GM13976 (cell line): ENCODE measurements at regions not wholly inside any gene's neighbourhood (a gene's known extent, or its start where the extent isn't known, plus 50 kb on each side); places are given as distances from the start of the nearest gene placed in this dataset.

Experiments used
- DNase-seq: peaks from one replicate; pipeline ENCODE4 v3.0.0; 2012; ENCODE audit warnings: low spot score
- CTCF ChIP-seq: IDR thresholded peaks from 2 replicates; pipeline ENCODE4 v1.5.1; 2012; ENCODE audit warnings: borderline replicate concordance, mild to moderate bottlenecking; ENCODE audit not compliant: insufficient read depth; ENCODE audit errors: extremely low read depth, missing control alignments, control extremely low read depth
- in situ Hi-C: fragments of 300-500 bp; cut with MboI; formaldehyde crosslinking; loops from one replicate; pipeline ENCODE4 v1.12.0; 2022; ENCODE audit warnings: low sequenced_read_pairs, mixed read lengths, inconsistent platforms; ENCODE audit not compliant: unreplicated experiment

GRCh38 chr22:49692499-49693225 lies 135.0 kb downstream of the BRD1 start:
- TF ChIP-seq CTCF: no peak
- in situ Hi-C loops: no loop called here
- no peak for DNase-seq

- TF ChIP-seq CTCF: no peak
- DNase-seq: no peak
- in situ Hi-C loops: no loop called here
These were observed 136.4 kb downstream of the BRD1 start for GRCh38 chr22:49691256-49691655.

- no peak for DNase-seq
- in situ Hi-C loops: no loop called here
- TF ChIP-seq CTCF: no peak
These were observed 137.2 kb downstream of the BRD1 start for GRCh38 chr22:49690454-49690853.

- DNase-seq: no peak
- TF ChIP-seq CTCF: no peak
- in situ Hi-C loops: no loop called here
These were observed 137.8 kb downstream of the BRD1 start for GRCh38 chr22:49689858-49690257.

- no peak for DNase-seq
- no peak for TF ChIP-seq CTCF
- in situ Hi-C loops: no loop called here
These were observed 138.4 kb downstream of the BRD1 start for GRCh38 chr22:49689255-49689770.

DNA sequence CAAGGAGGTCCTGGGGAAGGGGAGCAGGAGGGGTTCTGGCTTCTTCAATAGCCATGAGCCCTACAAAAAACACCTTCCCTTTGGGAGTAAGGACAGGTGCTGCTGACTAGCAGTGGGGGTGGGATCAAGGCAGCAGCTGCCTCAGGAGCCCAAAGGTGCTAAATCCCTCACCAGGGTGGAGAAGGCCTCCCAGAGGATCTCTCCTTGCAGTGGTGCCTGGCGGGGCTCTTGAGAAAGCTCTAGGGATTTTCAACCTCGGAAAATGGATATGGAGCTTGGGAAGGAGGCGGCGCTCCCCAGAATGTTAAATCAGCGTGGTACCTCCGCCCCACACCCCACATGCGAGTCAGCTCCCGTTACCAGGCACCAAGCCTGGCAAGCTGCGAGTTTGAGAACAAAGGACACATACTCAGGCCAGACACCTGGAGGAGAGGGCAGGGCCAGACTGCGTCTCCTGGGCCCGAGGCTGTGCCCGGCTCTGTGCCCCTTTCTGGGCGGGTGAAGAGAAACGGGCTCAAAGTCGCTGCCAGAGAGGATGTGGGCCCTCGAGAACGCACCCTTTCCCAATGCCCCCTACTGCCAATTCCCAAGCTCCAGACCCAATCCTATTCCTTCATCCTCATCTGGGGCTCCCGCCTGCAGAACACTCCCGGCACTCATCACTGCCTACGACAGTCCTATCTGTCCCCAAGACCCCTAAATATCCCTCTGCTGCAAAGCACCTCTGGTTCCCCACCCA lies 139.0 kb downstream of the BRD1 start:
- TF ChIP-seq CTCF: no peak
- no peak for DNase-seq
- in situ Hi-C loops: no loop called here
